ENCODE measurements at regions not wholly inside any gene's neighbourhood (a gene's known extent, or its start where the extent isn't known, plus 50 kb on each side); places are given as distances from the start of the nearest gene placed in this dataset.
"Not testable (repeated sequence)": the region's sequence is repeated elsewhere in the genome, so short reads cannot be mapped to it uniquely, and the experiment has no call there.

DNA sequence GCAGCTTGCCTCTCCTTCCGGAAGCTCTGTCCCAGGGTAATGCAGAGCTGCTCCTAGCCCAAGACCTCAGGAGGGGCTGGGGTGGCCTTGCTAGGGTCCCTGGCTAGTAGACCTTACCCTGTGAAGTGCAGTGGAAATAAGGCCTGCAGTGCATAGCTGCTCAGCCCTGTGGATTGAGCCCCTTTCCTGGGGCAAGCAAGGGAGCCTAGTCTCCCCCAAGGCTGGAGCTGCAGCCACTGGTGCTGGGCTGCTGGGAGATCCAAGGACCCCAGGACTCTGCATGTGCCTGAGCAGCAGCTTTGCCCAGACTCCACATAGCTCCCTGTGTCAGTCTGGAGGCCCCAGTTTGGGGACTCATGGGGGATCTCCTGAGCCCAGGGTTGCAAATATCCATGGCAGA, 57.9 kb downstream of the FANCF start:
- Mint-ChIP-seq H3K4me1 (ENCODE audit: low read depth) (no peaks in the 10 kb centered on the region), H3K27ac (no peak overlapping the region), H3K27me3 (peaks cover 14% of the 10 kb centered on the region), H3K4me3 (no peak overlapping the region), H3K9me3 (no peaks in the 10 kb centered on the region), H3K36me3 (ENCODE audit: low read depth) (no peaks in the 10 kb centered on the region)

DNA sequence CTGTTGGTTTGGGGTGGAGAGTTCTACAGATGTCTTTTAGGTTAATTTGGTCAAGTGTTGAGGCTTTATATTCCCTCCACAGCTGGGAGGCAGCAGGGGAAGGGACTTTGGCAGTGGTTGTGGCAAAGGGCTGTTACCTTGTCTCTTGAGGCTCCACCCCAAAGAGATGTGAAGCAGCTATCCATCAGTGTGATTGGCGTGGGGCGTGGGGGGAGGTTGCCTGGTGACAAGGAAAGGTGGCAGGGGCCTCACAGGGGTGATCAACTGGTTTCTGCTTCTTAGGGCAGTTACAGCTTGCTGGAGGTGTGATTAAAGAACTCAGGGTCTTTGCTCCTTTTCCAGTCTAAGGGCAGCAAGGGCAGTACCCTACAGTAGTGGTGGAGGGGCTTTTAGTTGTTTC, 59.3 kb downstream of the FANCF start:
- no peak overlapping the region for H3K4me3 Mint-ChIP-seq
- peaks cover 9% of the 10 kb centered on the region for H3K27me3 Mint-ChIP-seq
- H3K36me3 Mint-ChIP-seq (ENCODE audit: low read depth) = no peaks in the 10 kb centered on the region
- H3K27ac Mint-ChIP-seq = no peak overlapping the region
- H3K9me3 Mint-ChIP-seq = no peaks in the 10 kb centered on the region
- no peaks in the 10 kb centered on the region for H3K4me1 Mint-ChIP-seq (ENCODE audit: low read depth)

DNA sequence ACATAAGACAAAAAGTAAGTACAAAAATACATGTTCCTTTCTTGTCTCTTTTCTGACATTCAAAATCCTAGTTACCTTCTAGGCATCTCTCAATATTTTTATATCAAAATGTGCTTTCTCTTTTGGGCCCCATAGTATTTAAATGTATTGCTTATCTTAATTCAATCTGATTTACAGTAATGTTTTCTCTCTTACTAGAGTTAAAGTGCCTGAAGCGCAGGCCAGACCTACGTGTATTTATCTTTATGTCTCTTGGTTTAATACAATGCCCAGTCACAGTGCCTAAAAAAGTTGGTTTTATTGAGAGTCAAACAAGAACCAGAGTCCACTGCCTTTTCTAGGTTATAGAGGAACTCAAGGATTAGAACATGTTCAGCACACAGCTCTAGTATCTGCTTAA, 64.3 kb downstream of the FANCF start:
- Mint-ChIP-seq H3K4me1 (ENCODE audit: low read depth) (no peaks in the 10 kb centered on the region), H3K27me3 (peaks cover 10% of the 10 kb centered on the region), H3K36me3 (ENCODE audit: low read depth) (no peaks in the 10 kb centered on the region), H3K4me3 (no peak overlapping the region), H3K9me3 (no peaks in the 10 kb centered on the region), H3K27ac (no peak overlapping the region)

DNA sequence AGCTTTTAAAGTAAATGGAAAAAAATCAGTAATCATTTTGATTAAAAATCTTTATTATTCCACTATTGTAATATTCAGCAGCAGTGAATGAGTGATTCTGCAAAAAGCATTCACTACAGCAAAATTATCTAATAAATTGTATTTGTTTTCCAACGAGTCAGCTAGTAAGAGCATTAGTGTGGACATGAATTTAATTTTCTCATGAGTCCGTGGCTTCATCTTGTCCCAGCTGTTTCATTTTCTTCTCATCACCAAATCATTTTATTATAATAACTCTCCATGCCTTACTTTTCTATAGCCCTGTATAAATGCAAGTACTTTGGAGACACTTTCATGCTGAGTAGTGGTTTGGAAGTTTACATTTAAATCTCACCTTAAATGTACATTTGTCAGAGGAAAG, 66.2 kb downstream of the FANCF start:
- Mint-ChIP-seq H3K4me3 (no peak overlapping the region), H3K9me3 (no peaks in the 10 kb centered on the region), H3K4me1 (ENCODE audit: low read depth) (no peaks in the 10 kb centered on the region), H3K27ac (no peak overlapping the region), H3K27me3 (peaks cover 7% of the 10 kb centered on the region), H3K36me3 (ENCODE audit: low read depth) (no peaks in the 10 kb centered on the region)

DNA sequence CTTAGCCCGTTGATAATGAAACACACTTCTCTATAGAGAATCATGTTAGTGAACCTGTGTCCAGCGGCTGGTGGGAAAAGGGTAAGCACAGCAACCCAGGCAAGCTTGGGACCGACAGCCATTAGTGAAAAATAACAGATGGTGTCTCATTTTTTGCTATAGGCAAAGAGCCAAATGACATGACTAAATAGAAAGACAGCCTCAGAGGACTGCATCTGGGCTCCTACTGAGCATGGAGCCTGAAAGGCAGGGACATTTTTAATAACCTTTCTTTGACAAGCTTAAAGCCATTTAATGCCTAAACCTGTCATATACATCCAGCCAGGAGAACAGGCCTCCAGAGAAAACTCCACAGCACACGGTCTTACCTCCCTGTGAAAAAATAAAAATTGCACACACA, 67.0 kb downstream of the FANCF start:
- peaks cover 10% of the 10 kb centered on the region for H3K27me3 Mint-ChIP-seq
- H3K4me1 Mint-ChIP-seq (ENCODE audit: low read depth) = peaks cover 4% of the 10 kb centered on the region

DNA sequence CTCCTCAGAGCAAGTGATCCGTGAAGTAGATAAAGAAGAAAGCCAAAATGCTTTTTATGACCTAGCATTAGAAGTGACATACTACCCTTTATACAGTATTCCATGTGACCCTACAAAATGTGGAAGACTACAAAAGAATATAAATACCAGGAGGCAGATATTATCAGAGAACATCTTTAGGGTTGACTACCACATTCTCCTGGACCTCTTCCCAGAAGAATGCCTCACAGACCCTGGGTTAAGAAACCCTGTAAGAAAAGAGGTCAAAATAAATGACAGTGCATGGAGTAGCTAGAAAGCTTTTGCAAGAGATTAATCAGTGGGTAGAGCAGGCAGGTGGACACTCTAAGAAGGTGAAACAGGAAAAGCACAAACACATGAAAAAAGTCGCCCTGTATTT, 69.2 kb downstream of the FANCF start:
- Mint-ChIP-seq H3K4me1 (ENCODE audit: low read depth) (peaks cover 4% of the 10 kb centered on the region), H3K27me3 (peaks cover 15% of the 10 kb centered on the region), H3K9me3 (no peaks in the 10 kb centered on the region), H3K36me3 (ENCODE audit: low read depth) (no peaks in the 10 kb centered on the region), H3K4me3 (no peak overlapping the region), H3K27ac (no peak overlapping the region)

More for the DNA sequence above, 67.0 kb downstream of the FANCF start:
- Mint-ChIP-seq H3K27ac (no peak overlapping the region), H3K9me3 (no peaks in the 10 kb centered on the region), H3K36me3 (ENCODE audit: low read depth) (no peaks in the 10 kb centered on the region), H3K4me3 (no peak overlapping the region)

DNA sequence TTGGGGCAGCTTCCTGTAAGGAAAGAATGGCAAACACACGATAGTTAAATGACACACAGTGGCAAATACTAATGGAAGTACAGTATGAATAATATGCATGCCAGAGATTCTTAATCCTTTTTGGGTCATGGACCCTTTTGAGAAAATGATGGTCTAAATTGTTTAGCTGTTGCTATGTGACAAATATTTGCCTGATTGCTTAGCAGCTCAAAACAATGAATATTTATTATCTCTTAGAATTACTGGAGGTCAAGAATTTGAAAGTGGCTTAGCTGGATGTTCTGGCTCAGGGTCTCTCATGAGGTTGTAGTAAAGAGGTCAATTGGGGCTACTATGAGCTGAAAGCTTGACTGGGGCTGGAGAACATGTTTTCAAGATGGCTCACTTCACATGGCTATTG, 69.7 kb downstream of the FANCF start:
- Mint-ChIP-seq H3K9me3 (no peaks in the 10 kb centered on the region), H3K4me1 (ENCODE audit: low read depth) (peaks cover 4% of the 10 kb centered on the region), H3K27ac (no peak overlapping the region), H3K27me3 (peaks cover 15% of the 10 kb centered on the region), H3K4me3 (no peak overlapping the region), H3K36me3 (ENCODE audit: low read depth) (no peaks in the 10 kb centered on the region)

DNA sequence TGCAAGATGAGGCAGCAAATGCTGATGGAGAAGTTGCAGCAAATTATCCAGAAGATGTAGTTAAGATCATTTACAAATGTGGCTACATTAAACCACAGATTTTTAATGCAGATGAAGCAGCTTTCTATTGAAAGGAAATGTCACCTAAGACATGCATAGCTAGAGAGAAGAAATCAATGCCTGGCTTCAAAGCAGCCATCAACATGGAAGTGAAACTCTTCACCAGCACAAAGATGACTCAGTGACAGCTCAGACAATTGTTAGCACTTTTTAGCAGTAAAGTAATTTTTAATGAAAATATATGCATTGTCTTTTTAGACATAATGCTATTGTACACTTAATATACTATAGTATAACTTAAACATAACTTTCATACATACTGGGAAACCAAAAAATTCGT, 71.4 kb downstream of the FANCF start:
- H3K27ac Mint-ChIP-seq = no peak overlapping the region
- H3K4me1 Mint-ChIP-seq (ENCODE audit: low read depth) = peaks cover 4% of the 10 kb centered on the region
- no peaks in the 10 kb centered on the region for H3K9me3 Mint-ChIP-seq
- H3K4me3 Mint-ChIP-seq = no peak overlapping the region
- H3K36me3 Mint-ChIP-seq (ENCODE audit: low read depth) = no peaks in the 10 kb centered on the region
- H3K27me3 Mint-ChIP-seq = peaks cover 20% of the 10 kb centered on the region

DNA sequence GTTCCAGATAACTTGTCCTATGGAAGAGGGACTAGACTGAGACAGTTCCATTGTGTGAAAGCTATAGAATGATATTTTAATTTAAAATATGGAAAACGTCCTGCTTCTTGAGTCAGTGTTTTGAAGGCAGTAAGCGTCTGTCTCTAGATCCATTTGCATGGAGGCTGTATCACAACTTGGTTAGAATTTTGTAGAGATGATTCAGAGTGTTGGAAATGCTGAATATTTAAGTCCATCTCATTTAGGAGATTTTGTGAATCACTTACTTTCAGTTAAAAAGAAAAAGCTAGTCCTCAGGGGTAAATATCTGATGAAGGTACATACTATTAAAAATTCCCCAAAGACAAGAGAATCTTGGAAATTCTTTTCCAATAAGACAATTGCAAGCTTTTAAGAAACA, 72.7 kb downstream of the FANCF start:
- H3K36me3 Mint-ChIP-seq (ENCODE audit: low read depth) = no peaks in the 10 kb centered on the region
- H3K4me3 Mint-ChIP-seq = no peak overlapping the region
- no peak overlapping the region for H3K27ac Mint-ChIP-seq
- peaks cover 4% of the 10 kb centered on the region for H3K4me1 Mint-ChIP-seq (ENCODE audit: low read depth)
- no peaks in the 10 kb centered on the region for H3K9me3 Mint-ChIP-seq
- peaks cover 20% of the 10 kb centered on the region for H3K27me3 Mint-ChIP-seq

DNA sequence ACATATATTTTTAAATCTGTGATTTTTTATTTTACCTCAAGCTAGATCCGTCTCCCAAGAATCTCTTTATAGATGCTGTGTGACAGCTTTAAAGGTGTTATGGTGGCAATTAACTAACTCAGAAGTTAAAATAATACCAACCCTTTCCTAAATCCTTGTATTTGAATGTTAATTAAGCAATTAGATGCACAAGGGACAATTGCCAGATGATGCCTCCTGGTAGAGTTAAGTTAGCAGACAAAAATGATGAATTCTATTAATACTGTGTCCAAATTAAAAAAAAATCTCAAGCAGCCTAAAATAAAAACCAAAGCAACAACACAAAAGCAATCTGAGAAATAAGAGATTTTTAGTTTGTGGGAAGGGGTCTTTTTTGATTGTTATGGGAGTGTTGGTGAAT, 78.9 kb downstream of the FANCF start:
- Mint-ChIP-seq H3K27me3 (peaks cover 12% of the 10 kb centered on the region), H3K36me3 (ENCODE audit: low read depth) (no peaks in the 10 kb centered on the region), H3K4me1 (ENCODE audit: low read depth) (no peaks in the 10 kb centered on the region), H3K9me3 (no peaks in the 10 kb centered on the region), H3K27ac (no peak overlapping the region), H3K4me3 (no peak overlapping the region)

DNA sequence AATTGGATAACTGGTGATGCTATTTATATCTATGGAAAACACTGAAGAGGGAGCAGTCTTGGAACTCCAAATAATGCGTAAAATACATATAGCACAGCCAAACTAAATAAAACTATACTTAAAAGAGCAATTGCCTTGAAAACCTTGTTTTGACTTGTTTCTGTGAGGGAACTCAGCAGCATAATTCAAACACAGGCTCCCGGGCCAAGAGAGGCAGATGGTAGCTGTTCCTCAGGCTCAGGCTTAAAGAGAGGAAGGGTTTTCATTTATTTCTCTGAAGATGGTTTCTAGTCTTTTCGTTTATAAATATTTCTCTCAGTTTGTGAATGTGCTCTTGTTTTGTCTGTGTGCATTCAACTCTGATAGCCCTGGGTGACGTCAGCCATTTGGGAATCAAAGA, 82.4 kb downstream of the FANCF start:
- Mint-ChIP-seq H3K4me3 (no peak overlapping the region), H3K9me3 (no peaks in the 10 kb centered on the region), H3K27me3 (peaks cover 13% of the 10 kb centered on the region), H3K36me3 (ENCODE audit: low read depth) (no peaks in the 10 kb centered on the region), H3K4me1 (ENCODE audit: low read depth) (no peaks in the 10 kb centered on the region), H3K27ac (no peak overlapping the region)

DNA sequence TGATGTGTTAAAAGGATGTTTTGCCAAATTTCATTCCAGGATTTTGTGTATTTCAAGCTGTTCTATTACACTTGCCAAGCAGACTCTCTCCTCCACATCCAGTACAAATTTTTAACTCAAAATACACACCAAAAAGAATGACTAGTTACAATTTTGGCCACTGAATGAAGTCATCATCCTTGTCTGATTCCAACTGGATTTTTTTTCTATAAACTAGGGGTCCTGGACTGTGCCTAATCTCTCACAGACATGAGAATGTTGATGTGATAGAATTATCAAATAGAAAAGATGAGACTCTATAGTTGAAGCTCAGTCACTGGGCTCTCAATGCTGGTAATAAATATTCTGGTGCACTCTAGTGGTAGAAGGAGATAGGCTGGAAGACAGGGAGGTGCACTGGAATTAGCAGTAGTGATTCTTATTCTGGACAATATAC, 85.8 kb downstream of the FANCF start:
- no peaks in the 10 kb centered on the region for H3K4me1 Mint-ChIP-seq (ENCODE audit: low read depth)

DNA sequence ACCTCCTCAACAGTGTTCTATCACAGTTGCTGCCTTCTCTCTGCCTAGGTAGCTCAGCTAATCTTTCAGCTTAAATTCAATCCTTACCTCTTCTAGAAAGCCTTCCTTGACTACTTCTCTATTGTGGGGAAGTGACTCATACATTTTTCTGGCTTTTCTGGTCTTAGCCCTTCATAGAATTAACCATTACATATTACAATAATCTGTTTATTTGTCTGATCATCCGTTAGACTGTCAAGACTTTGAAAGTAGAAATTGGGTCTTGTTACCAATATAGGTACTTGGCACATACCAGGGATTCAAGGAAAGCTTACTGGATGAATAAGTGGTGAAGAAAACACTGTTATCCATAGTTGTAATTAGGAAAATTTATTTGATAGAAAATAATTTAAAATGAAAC, 89.6 kb downstream of the FANCF start:
- Mint-ChIP-seq H3K27ac (no peak overlapping the region), H3K9me3 (no peaks in the 10 kb centered on the region), H3K27me3 (peaks cover 16% of the 10 kb centered on the region), H3K4me1 (ENCODE audit: low read depth) (no peaks in the 10 kb centered on the region), H3K4me3 (no peak overlapping the region), H3K36me3 (ENCODE audit: low read depth) (no peaks in the 10 kb centered on the region)

More for the DNA sequence above, 85.8 kb downstream of the FANCF start:
- Mint-ChIP-seq H3K9me3 (no peaks in the 10 kb centered on the region), H3K27ac (no peak overlapping the region), H3K36me3 (ENCODE audit: low read depth) (no peaks in the 10 kb centered on the region), H3K27me3 (peaks cover 18% of the 10 kb centered on the region), H3K4me3 (no peak overlapping the region)

DNA sequence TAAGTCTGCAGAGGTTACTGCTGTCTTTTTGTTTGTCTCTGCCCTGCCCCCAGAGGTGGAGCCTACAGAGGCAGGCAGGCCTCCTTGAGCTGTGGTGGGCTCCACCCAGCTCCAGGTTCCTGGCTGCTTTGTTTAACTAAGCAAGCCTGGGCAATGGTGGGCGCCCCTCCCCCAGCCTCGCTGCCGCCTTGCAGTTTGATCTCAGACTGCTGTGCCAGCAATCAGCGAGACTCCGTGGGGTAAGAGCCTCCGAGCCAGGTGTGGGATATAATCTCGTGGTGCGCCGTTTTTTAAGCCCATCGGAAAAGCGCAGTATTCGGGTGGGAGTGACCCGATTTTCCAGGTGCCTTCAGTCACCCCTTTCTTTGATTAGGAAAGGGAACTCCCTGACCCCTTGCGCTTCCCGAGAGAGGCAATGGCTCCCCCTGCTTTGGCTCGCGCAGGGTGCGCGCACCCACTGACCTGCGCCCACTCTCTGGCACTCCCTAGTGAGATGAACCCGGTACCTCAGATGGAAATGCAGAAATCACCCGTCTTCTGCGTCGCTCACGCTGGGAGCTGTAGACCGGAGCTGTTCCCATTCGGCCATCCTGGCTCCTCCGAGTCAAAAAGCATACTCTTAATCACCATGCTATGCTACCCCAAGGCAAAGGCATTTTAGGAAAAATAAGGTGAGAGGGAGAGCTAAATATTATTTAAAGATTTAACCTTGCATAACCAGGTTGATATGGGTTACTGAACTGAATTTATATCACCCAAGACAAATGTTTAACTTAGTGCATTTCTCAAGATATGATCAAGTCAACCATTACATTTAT, 96.8 kb downstream of the FANCF start:
- not testable (repeated sequence) for H3K27ac Mint-ChIP-seq; H3K4me1 Mint-ChIP-seq (ENCODE audit: low read depth); H3K4me3 Mint-ChIP-seq; H3K9me3 Mint-ChIP-seq; H3K36me3 Mint-ChIP-seq (ENCODE audit: low read depth)
- peaks cover 12% of the 10 kb centered on the region for H3K27me3 Mint-ChIP-seq

DNA sequence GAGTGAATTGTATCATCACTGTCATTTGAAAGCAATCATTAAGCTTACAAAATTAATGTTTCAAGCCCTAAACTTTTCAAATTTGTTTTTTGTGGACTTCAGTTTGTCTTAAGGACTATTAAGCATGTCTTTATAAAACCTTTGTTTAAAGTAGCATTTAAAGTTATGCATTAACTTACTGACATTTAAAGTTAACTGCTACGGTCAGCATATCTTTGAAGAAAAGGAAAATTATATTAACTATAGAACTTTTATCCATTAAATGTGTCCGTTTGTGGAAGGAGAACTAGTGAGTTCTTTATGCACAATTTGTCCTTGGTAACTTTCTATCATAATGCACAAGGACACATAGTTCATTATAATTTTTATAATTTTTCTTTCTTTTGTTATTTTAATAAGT, 103.4 kb downstream of the FANCF start:
- H3K9me3 Mint-ChIP-seq = peaks cover 4% of the 10 kb centered on the region
- no peak overlapping the region for H3K27ac Mint-ChIP-seq
- no peak overlapping the region for H3K4me3 Mint-ChIP-seq
- no peaks in the 10 kb centered on the region for H3K4me1 Mint-ChIP-seq (ENCODE audit: low read depth)
- no peaks in the 10 kb centered on the region for H3K27me3 Mint-ChIP-seq
- no peaks in the 10 kb centered on the region for H3K36me3 Mint-ChIP-seq (ENCODE audit: low read depth)

DNA sequence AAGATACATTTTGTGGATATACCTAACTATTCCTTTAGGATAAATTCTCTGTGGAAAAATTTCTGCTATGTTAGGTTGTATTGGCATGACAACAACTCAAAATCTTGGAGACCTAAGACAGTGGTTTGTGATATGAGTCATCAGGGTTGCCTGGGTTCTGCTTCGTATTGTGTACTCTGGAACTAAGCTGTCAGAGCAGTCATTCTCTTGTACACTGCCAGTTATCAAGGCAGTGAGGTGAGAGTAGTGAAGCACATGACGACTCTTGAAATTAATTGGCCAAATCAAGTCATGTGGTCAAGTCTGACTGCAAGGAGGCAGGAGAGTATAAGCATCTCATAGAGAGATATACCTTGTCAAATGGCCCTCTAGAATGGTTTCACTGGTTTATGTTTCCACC, 104.4 kb downstream of the FANCF start:
- no peaks in the 10 kb centered on the region for H3K27me3 Mint-ChIP-seq
- H3K36me3 Mint-ChIP-seq (ENCODE audit: low read depth) = no peaks in the 10 kb centered on the region
- H3K27ac Mint-ChIP-seq = no peak overlapping the region
- H3K9me3 Mint-ChIP-seq = peaks cover 4% of the 10 kb centered on the region
- no peaks in the 10 kb centered on the region for H3K4me1 Mint-ChIP-seq (ENCODE audit: low read depth)
- H3K4me3 Mint-ChIP-seq = no peak overlapping the region

All from stimulated activated naive CD8-positive, alpha-beta T cell treated with anti-CD3 and anti-CD28 coated beads, Interleukin-15, Interleukin-2, amounts not matched to agents 100 ng/mL and 50 ng/mL, for 24 hours (primary cell).